GM23338 (cell line): ENCODE measurements at regions not wholly inside any gene's neighbourhood (a gene's known extent, or its start where the extent isn't known, plus 50 kb on each side); places are given as distances from the start of the nearest gene placed in this dataset.

Source experiments
- ATAC-seq: fragments of 200-7000 bp; cut with Tn5 transposase; 3 replicates; pipeline ENCODE4 v1.9.1; 2020
- DNase-seq: peaks from one replicate; pipeline ENCODE4 v3.0.0-alpha.2; 2015; ENCODE audit warnings: low spot score
- H2AFZ ChIP-seq: fragments of 200-600 bp; sonication (generic); 2 replicates; pipeline ENCODE4 v1.8.0; 2016; ENCODE audit warnings: antibody characterized with exemption, mild to moderate bottlenecking, moderate library complexity
- H3F3A ChIP-seq: fragments of 200-600 bp; sonication (generic); replicated peaks from 2 replicates; pipeline ENCODE4 v1.8.0; 2017; ENCODE audit warnings: antibody characterized with exemption, mixed run types, low read depth
- H3K27ac ChIP-seq: fragments of 200-600 bp; sonication (generic); 2 replicates; pipeline ENCODE4 v1.6.1; 2016; ENCODE audit warnings: low read depth
- H3K27me3 ChIP-seq: fragments of 200-600 bp; sonication (generic); 2 replicates; pipeline ENCODE4 v1.8.0; 2016; ENCODE audit warnings: mild to moderate bottlenecking, mixed run types, moderate library complexity; ENCODE audit not compliant: insufficient read depth
- H3K36me3 ChIP-seq: fragments of 200-600 bp; sonication (generic); 2 replicates; pipeline ENCODE4 v1.8.0; 2016; ENCODE audit warnings: mild to moderate bottlenecking; ENCODE audit not compliant: insufficient read depth
- H3K4me1 ChIP-seq: fragments of 200-600 bp; sonication (generic); 2 replicates; pipeline ENCODE4 v1.8.0; 2016; ENCODE audit warnings: mild to moderate bottlenecking, moderate library complexity; ENCODE audit not compliant: insufficient read depth
- H3K4me2 ChIP-seq: fragments of 200-600 bp; sonication (generic); 2 replicates; pipeline ENCODE4 v1.7.1; 2017; ENCODE audit warnings: mixed run types
- H3K4me3 ChIP-seq: fragments of 200-600 bp; sonication (generic); 2 replicates; pipeline ENCODE4 v1.6.1; 2016; ENCODE audit warnings: mixed run types
- H3K79me2 ChIP-seq: fragments of 200-600 bp; sonication (generic); replicated peaks from 2 replicates; pipeline ENCODE4 v1.8.0; 2017; ENCODE audit warnings: mild to moderate bottlenecking; ENCODE audit not compliant: insufficient read depth
- H3K9me2 ChIP-seq: fragments of 200-600 bp; sonication (generic); 2 replicates; pipeline ENCODE4 v1.8.0; 2017; ENCODE audit not compliant: insufficient read depth
- H4K20me1 ChIP-seq: fragments of 200-600 bp; sonication (generic); replicated peaks from 2 replicates; pipeline ENCODE4 v1.8.0; 2017; ENCODE audit warnings: mild to moderate bottlenecking; ENCODE audit not compliant: insufficient read depth
- H3K27ac Mint-ChIP-seq: 2 replicates; pipeline ENCODE4 v1.8.0; 2020; ENCODE audit warnings: inconsistent platforms, mild to moderate bottlenecking, moderate library complexity, mixed read lengths
- H3K27me3 Mint-ChIP-seq: 3 replicates; pipeline ENCODE4 v1.8.0; 2022; ENCODE audit warnings: low read depth, mild to moderate bottlenecking, moderate library complexity, mixed read lengths, inconsistent platforms; ENCODE audit not compliant: insufficient read depth, poor library complexity
- H3K36me3 Mint-ChIP-seq: 3 replicates; pipeline ENCODE4 v1.8.0; 2021; ENCODE audit warnings: low read depth, mild to moderate bottlenecking, inconsistent platforms, moderate library complexity, mixed read lengths
- H3K4me1 Mint-ChIP-seq: 3 replicates; pipeline ENCODE4 v1.8.0; 2020; ENCODE audit warnings: mild to moderate bottlenecking, inconsistent platforms, mixed read lengths
- H3K4me3 Mint-ChIP-seq: 3 replicates; pipeline ENCODE4 v1.8.0; 2021; ENCODE audit warnings: moderate library complexity, mild to moderate bottlenecking, inconsistent platforms, mixed read lengths
- H3K9me3 Mint-ChIP-seq: 3 replicates; pipeline ENCODE4 v1.8.0; 2020; ENCODE audit warnings: moderate library complexity, mild to moderate bottlenecking, inconsistent platforms, mixed read lengths
- CREB1 ChIP-seq: fragments of 250-450 bp; sonication (Bioruptor Pico); IDR thresholded peaks from 2 replicates; pipeline ENCODE4 v1.5.0; 2020; ENCODE audit warnings: low read depth, mild to moderate bottlenecking, moderate library complexity
- CTCF ChIP-seq, 2 experiments: fragments of 200-600 bp in 1 of 2; sonication (generic) in 1 of 2; conservative IDR thresholded peaks; 2 replicates each; pipeline versions ENCODE4 v1.5.1 to v1.6.1; 2016 to 2017; ENCODE audit warnings: antibody characterized with exemption in 2 of 2, low read depth in 2 of 2, mild to moderate bottlenecking in 2 of 2, moderate library complexity in 1 of 2
- EZH2 ChIP-seq: fragments of 200-600 bp; sonication (generic); IDR thresholded peaks from one replicate; pipeline ENCODE4 v1.8.0; 2017; ENCODE audit warnings: antibody characterized with exemption, mild to moderate bottlenecking, low read depth; ENCODE audit not compliant: unreplicated experiment
- EZH2phosphoT487 ChIP-seq: fragments of 200-600 bp; sonication (generic); IDR thresholded peaks from one replicate; pipeline ENCODE4 v1.8.1; 2018; ENCODE audit warnings: antibody characterized with exemption; ENCODE audit not compliant: unreplicated experiment
- JUNB ChIP-seq: IDR thresholded peaks from one replicate; pipeline ENCODE4 v1.6.1; 2016; ENCODE audit warnings: antibody characterized with exemption; ENCODE audit not compliant: unreplicated experiment
- NANOG ChIP-seq: IDR thresholded peaks from 2 replicates; pipeline ENCODE4 v1.6.1; 2016; ENCODE audit warnings: antibody characterized with exemption, borderline replicate concordance
- POLR2AphosphoS5 ChIP-seq: IDR thresholded peaks from 2 replicates; pipeline ENCODE4 v1.6.1; 2016; ENCODE audit warnings: antibody characterized with exemption, low read depth
- REST ChIP-seq: IDR thresholded peaks from one replicate; pipeline ENCODE4 v1.6.1; 2018; ENCODE audit warnings: antibody characterized with exemption; ENCODE audit not compliant: unreplicated experiment
- ZNF331 ChIP-seq: fragments of 250-450 bp; sonication (Bioruptor Pico); IDR thresholded peaks from 2 replicates; pipeline ENCODE4 v1.5.0; 2020; ENCODE audit warnings: low read depth, mild to moderate bottlenecking, moderate library complexity
- TF ChIP-seq, protein P1 (sequence below): IDR thresholded peaks from 2 replicates; pipeline ENCODE4 v1.6.1; 2016; ENCODE audit warnings: antibody characterized with exemption

DNA sequence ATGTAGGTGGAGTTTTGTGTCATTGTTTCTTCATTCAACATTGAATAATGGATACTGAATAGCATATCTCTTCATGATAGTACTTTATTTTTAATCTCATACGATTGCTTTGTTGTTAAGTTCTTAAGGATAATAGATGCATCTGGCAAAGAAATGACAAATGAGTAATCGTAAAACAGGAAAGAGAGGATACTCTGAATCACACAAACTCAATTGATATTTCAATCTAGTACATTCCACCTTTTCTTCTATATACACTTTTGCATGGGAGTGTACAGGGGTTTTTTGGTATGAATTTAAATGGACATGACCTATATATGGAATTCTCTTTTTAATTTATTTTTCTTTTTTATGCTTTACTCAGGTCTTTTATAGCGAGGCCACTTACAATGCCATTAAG is 186.9 kb upstream of the STK26 start:
- peaks cover 13% of the 10 kb centered on the region; the same call in 2 of the 3 replicates for H3K4me1 Mint-ChIP-seq
- Histone ChIP-seq H3F3A (no peaks in the 10 kb centered on the region), H3K4me3 (no peak overlapping the region), H3K9me2 (no peaks in the 10 kb centered on the region), H3K4me2 (no peak overlapping the region), H4K20me1 (no peaks in the 10 kb centered on the region), H3K27me3 (no peaks in the 10 kb centered on the region), H2AFZ (no peak overlapping the region), H3K79me2 (no peaks in the 10 kb centered on the region), H3K4me1 (peaks cover 14% of the 10 kb centered on the region; the same call in 1 of the 2 replicates), H3K27ac (no peak overlapping the region), H3K36me3 (no peaks in the 10 kb centered on the region)
- no peak overlapping the region for H3K27ac Mint-ChIP-seq
- no peaks in the 10 kb centered on the region for H3K27me3 Mint-ChIP-seq
- no peak for DNase-seq
- no peak overlapping the region for H3K4me3 Mint-ChIP-seq
- TF ChIP-seq NANOG, result no peak
- TF ChIP-seq CREB1 (CRISPR knock-in tag), result no peak
- TF ChIP-seq EZH2phosphoT487, result no peak
- H3K36me3 Mint-ChIP-seq, result no peaks in the 10 kb centered on the region
- H3K9me3 Mint-ChIP-seq, result no peaks in the 10 kb centered on the region
- no peak for ATAC-seq

DNA sequence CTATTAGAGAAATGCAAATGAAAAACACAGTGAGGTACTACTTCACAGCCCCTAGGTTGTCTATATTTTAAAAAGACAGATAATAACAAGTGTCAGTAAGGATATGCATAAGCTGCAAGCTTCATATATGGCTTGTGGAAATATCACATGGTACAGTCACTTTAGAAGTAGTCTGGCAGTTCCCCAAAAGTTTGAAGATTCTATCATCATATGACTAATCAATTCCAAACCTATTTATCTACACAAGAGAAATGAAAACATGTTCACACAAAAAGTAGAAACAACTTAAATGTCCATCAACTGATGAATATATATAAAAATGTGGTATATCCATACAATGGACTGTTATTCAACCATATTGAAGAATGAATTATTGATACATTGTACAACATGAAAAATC is 185.8 kb upstream of the STK26 start:
- Histone ChIP-seq H4K20me1 (no peaks in the 10 kb centered on the region), H3F3A (no peaks in the 10 kb centered on the region), H3K4me1 (peaks cover 3% of the 10 kb centered on the region; the same call in 1 of the 2 replicates), H2AFZ (no peak overlapping the region), H3K4me3 (no peak overlapping the region), H3K27ac (no peak overlapping the region), H3K36me3 (no peaks in the 10 kb centered on the region), H3K27me3 (no peaks in the 10 kb centered on the region), H3K79me2 (no peaks in the 10 kb centered on the region), H3K4me2 (no peak overlapping the region), H3K9me2 (no peaks in the 10 kb centered on the region)
- no peak for TF ChIP-seq REST
- TF ChIP-seq, protein P1, sequence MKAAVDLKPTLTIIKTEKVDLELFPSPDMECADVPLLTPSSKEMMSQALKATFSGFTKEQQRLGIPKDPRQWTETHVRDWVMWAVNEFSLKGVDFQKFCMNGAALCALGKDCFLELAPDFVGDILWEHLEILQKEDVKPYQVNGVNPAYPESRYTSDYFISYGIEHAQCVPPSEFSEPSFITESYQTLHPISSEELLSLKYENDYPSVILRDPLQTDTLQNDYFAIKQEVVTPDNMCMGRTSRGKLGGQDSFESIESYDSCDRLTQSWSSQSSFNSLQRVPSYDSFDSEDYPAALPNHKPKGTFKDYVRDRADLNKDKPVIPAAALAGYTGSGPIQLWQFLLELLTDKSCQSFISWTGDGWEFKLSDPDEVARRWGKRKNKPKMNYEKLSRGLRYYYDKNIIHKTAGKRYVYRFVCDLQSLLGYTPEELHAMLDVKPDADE, result no peak
- TF ChIP-seq NANOG, result no peak
- TF ChIP-seq EZH2phosphoT487, result no peak
- TF ChIP-seq POLR2AphosphoS5, result no peak
- TF ChIP-seq EZH2, result no peak
- TF ChIP-seq ZNF331, result no peak
- no peak for TF ChIP-seq CTCF (conservative IDR thresholded peaks at IDR 0.05; ENCODE audit: low read depth in 2 of 2)
- no peak for TF ChIP-seq JUNB
- Mint-ChIP-seq H3K4me3 (no peak overlapping the region), H3K9me3 (no peaks in the 10 kb centered on the region), H3K27ac (no peak overlapping the region), H3K27me3 (no peaks in the 10 kb centered on the region), H3K36me3 (no peaks in the 10 kb centered on the region), H3K4me1 (peaks cover 5% of the 10 kb centered on the region; the same call in 2 of the 3 replicates)
- ATAC-seq (no peak), DNase-seq (no peak)
